Middle frontal gyrus (tissue), 1 donor: ENCODE measurements at regions not wholly inside any gene's neighbourhood (a gene's known extent, or its start where the extent isn't known, plus 50 kb on each side); places are given as distances from the start of the nearest gene placed in this dataset.

Experiments
- DNase-seq: peaks from one replicate; pipeline ENCODE4 v3.0.0-alpha.2; 2015; ENCODE audit warnings: low spot score; ENCODE audit errors: extremely low spot score

GRCh38 chr5:142435410-142436115 lies 110.7 kb upstream of the SPRY4 start:
- DNase-seq = no peak

DNA sequence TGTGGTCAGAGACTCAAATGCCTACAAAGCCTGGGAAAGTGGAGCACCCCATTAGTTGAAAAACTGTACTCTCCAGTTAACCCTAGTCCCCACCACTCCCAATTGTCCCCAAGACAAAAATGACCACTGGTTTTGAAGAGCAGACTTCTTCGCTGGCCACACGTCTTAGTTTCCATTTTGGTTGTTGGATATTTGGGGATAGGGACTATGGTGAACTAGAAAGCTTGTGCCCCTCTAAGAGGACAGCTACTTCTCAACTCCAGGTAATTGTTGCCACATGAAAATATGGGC lies 109.4 kb upstream of the SPRY4 start:
- DNase-seq = no peak

DNA sequence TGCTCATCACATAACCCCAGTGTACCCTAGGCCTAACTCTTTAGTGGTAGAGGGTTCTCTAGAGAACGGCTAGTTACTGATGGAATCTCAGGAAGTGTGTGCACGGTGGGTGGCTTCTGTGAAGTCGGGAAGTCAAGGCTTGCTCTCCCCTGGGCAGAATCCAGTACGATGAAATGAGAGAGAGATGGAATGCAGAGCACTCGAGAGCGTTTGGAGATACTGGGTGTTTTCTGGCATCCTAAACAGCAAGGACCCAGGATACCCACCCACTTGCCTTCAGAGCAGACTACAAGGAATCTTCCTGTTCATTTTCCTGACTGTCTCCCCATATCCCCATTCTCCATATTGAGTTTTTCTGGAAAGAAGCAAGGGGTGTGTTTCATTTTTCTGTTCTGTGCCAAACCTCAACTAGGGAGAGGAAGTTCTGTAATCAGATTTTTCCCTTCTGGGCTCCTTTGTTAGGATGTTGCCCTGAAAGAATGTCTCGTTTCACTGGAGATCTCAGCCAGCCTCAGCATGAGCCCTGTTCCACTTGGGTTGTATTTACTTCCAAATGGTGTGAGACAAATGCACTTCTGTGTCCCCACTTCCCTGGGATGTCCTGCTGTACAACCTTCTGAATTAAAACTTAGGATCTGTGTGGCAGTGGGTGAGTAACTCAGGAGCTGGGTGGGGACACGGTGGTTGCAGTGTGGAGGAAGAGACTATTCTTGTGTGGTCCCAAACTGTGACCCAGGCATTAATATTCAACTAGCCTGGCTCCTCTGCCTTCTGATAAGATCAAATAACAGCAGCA lies 108.9 kb upstream of the SPRY4 start:
- DNase-seq = no peak

GRCh38 chr5:142432961-142433360 lies 108.1 kb upstream of the SPRY4 start:
- DNase-seq = no peak

- DNase-seq = no peak
Observed at GRCh38 chr5:142432369-142432863, 107.6 kb upstream of the SPRY4 start.

- DNase-seq = no peak
Observed at GRCh38 chr5:142428773-142429473, 104.1 kb upstream of the SPRY4 start.

DNA sequence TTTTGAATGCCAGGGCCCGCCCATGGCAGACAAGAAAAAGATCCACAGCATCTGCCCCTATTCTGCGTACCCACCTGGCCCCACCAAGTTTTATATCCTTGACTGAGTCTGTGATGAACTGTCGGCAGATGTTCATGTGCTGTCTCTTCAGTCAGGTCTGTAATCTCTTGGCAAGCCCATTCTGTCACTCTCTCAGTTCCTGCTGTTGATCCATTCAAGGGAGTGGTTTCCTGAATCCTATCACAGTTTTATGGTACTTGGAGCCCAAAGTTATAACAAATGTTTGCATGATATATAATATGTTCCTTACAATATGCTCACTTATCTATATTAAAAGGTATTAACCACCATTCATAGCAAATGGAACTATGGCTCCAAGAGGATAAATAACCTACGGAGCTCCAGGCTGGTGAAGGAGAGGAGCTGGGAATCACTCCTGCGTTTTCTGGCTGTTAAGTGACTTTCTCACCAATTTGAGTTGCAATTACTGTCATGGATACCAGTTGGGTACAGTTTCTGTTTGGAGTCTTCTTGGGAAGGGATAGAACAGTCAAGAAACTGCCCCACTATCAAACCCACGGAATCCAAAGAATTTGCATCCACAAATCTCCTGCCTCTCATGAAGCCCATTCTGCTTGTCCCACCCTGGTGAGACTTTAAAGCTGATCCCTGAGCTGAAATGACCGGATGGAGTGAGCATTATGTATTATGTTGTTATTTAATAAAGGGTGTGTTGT lies 103.4 kb upstream of the SPRY4 start:
- no peak for DNase-seq

DNA sequence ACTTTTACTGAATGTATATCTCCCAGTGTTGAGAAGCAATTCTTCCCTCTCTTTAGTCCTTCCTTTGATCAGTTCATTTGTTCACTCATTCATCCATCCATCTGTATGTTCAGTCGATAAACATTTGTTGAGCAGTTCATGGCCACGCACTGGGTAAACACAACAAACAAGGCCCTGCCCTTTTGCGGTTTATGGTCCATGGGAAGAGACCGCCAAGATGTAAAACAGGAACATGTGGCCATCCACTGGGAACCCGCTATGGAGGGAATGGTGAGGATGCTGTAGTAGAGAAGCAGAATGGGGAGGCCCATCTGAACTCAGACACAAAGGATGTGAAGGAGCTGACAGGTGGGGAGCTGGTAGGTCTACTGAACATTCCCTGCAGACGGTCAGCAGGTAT lies 102.7 kb upstream of the SPRY4 start:
- no peak for DNase-seq

DNA sequence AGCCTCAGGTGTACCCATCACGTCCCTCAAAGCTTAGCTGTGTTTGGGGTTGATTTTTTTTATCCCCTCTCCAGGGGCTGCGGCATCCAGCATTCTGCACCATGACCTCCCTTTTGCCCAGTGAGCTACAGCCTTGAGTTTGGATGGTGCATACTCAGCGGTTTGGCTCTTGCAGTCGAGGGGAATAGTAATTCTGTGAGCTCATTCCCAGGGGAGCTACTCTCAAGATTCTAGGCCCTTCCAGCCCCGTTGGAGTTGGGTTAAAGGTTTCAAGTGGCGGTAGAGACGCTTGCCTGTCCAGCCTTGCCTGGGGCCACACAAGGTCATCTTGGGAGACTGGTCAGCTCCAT lies 102.2 kb upstream of the SPRY4 start:
- no peak for DNase-seq

DNA sequence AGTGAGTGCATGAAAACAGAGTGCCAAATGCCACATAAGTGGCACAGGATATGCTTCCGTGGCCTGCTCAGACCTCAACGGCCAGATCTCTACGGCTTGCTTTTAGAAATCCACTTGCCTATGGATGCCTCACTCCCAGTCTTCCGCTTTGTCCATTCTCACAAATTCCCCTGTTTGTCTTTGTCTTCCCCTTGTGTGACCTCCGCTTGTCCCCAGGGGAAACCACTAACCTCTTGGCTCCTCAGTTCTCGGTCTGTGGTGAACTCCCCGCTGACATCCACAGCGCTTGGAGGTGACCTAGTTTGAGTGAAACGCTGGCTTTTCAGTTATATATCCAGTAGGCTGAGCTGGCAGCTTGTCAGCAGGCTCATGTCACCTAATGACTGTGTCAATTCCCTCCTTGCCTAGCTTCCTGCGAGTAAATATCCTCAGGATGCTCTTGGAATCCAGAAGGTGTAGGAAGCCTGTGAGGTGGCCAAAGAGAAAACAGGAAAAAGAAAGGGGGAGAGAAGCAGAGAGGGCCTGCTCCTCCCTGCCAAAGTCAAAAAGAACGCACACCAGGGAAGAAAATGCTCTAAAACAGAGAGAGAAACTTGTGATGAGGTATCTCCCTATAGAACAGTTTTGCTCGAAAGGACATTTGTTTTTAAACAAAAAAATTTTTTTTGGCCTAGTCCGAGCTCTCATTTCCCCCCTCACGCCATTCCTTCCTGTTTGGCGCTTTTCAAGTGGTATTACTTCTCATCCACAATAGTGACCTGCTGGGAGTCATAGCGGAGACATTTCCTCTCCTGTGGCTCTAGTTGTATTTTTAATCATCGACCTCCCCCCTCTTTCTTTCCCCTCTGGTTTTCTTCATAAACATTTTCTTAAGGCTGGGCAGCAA lies 101.6 kb upstream of the SPRY4 start:
- DNase-seq = no peak

- DNase-seq = no peak
Observed at GRCh38 chr5:142425286-142426065, 100.7 kb upstream of the SPRY4 start.

DNA sequence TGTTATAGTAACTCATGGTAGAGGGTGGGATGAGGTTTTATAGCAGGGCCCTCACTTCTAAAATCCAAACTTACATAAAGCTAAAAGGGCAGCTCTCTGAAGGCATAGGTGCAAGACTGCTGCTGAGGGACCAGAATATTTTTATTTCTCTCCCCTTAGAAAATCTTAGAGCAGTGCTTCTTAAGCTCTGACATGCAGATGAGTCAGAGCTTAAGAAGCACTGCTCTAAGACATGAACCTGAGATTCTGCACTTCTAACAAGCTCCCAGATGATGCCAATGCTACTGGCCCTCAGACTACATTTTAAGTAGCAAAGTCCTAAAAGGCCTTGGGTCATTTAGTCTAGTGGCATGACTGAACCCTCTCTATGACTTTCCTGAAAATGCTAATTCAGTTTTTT lies 97.6 kb upstream of the SPRY4 start:
- no peak for DNase-seq

DNA sequence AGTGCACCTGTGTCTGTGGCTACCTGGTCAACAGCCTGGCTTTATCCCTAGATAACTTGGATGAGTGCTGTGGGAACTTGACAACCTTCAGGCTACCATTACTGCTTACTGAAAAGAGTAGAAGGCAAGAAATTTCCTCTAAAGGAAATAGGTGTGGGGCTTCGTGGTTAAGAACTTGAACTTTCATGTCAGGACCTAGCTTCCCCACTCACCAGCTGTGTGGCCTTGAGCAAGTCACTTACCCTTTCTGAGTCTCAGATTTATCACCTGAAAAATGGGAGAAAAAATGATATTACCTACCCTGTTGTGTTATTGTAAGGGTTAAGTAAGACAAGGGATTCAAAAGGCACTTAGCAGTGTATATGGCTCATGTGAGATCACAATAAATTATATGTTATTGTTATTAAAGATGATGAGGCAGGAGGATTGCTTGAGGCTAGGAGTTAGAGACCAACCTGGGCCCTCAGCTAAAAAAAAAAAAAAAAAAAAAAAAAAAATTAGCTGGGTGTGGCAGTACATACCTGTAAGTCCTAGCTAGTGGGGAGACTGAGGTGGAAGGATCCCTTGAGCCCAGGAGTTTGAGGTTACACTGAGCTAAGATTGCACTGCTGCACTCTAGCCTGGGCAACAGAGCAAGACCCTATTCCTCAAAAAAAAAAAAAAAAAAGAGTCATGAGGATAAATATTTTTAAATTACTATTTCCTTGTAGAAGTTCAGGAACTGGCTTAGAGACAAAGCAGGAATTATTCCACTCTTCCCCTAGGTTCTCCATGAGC lies 97.0 kb upstream of the SPRY4 start:
- no peak for DNase-seq

DNA sequence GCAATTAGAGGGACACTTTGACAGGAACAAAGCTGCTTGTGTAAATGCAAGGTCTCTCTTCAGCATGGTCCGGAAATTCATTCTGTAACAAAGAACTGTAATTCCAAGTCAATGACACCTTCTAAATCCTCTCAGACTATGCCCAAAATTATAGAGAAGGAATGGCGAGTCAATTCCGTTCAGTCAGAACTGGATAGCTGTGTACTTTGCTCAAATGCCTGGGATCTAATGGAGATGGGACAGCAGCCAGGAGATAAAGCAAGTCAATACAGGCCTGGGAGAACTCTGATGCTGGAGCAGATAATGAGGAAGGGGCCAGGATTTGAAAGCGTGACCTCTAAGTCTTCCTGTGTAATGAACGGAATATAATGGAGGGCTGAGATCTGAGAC lies 96.4 kb upstream of the SPRY4 start:
- no peak for DNase-seq

- no peak for DNase-seq
Observed at GRCh38 chr5:142420561-142421227, 95.9 kb upstream of the SPRY4 start.

DNA sequence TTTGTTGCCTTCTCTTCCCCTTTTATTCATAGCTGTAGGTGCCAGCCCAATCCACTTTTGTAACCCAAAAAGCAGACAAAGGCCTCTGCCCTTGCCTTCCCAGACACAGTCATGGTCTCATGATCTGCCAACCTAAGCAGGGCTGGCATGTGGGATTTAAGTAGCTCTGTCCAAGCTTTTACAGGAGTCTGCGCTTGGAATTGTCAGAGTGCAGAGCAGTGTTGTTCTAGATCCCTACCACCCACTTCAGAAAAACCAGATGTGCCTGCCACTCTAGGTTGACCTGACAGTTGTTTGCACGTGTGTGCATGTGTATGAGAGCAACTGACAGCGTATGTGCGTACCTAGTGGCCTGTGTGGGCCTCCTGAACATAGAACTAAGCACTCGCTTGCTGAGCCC lies 87.8 kb upstream of the SPRY4 start:
- no peak for DNase-seq

DNA sequence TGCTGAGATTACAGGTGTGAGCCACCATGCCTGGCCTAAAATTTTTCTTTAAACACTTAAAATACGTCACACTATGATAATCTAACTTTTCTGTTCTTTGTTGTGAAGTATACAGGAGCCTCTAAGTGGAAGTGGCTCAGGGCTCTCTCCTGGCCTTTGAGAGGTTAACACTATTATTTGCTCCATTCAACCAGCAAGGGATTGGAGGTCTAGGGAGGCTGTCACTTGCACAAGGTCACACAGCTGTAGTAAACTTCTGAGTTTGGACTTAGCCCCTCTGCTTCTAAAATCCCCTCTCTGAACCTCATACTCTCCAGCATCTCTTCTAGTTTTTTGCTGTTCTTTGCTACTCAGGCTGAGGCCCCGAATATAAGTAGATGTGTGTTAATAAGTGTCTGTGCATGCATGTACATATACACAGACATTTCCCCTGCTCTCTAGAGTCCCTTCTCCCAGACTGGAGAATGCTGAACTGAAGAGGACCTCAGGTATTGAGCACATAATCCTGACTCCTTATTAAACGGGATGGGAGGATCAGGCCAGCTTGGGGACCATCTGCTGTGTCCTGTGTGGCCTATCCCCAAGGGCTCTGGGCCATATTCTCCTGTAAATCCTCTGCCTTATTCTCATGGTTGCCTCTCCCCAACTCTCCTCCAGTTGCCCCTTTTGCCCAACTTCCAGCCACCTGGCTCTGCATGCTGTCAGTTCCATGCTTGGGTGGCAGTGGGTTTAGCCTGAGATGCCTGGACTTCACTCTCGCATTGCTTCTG lies 87.0 kb upstream of the SPRY4 start:
- DNase-seq = no peak

- no peak for DNase-seq
Observed at GRCh38 chr5:142411103-142411502, 86.3 kb upstream of the SPRY4 start.
